Liver (tissue), 8 donors: ENCODE measurements at regions not wholly inside any gene's neighbourhood (a gene's known extent, or its start where the extent isn't known, plus 50 kb on each side); places are given as distances from the start of the nearest gene placed in this dataset.
"Not testable (repeated sequence)": the region's sequence is repeated elsewhere in the genome, so short reads cannot be mapped to it uniquely, and the experiment has no call there.

Source experiments
- DNase-seq: peaks from one replicate; pipeline ENCODE4 v3.0.0-alpha.2; 2017; ENCODE audit warnings: low spot score
- H3K27ac ChIP-seq, 2 donors: one replicate each; pipeline ENCODE4 v1.7.0; 2013; ENCODE audit warnings: inconsistent platforms in 2 of 2, low read length in 2 of 2, control low read depth in 1 of 2, low read depth in 1 of 2, mild to moderate bottlenecking in 1 of 2
- H3K27me3 ChIP-seq, 4 donors: one replicate each; pipeline versions ENCODE4 v1.6.1 to v1.7.0; 2013; ENCODE audit warnings: low read length in 3 of 4, inconsistent platforms in 1 of 4, mild to moderate bottlenecking in 1 of 4, moderate library complexity in 1 of 4; ENCODE audit not compliant: control insufficient read depth in 4 of 4, insufficient read depth in 4 of 4
- H3K36me3 ChIP-seq, 4 donors: one replicate each; pipeline versions ENCODE4 v1.6.1 to v1.7.0; 2013; ENCODE audit warnings: low read length in 3 of 4, mild to moderate bottlenecking in 3 of 4, low read depth in 1 of 4, moderate library complexity in 1 of 4; ENCODE audit not compliant: control insufficient read depth in 4 of 4, insufficient read depth in 3 of 4
- H3K4me1 ChIP-seq, 4 donors: one replicate each; pipeline versions ENCODE4 v1.6.1 to v1.7.0; 2013; ENCODE audit warnings: low read length in 3 of 4, mild to moderate bottlenecking in 3 of 4, moderate library complexity in 1 of 4; ENCODE audit not compliant: control insufficient read depth in 4 of 4, insufficient read depth in 4 of 4
- H3K4me3 ChIP-seq, 3 donors: one replicate each; pipeline versions ENCODE4 v1.6.1 to v1.7.0; 2013; ENCODE audit warnings: low read length in 3 of 3, control low read depth in 1 of 3, low read depth in 1 of 3, mild to moderate bottlenecking in 1 of 3
- H3K9ac ChIP-seq, 2 donors: one replicate each; pipeline ENCODE4 v1.7.0; 2013; ENCODE audit warnings: low read length in 2 of 2, mild to moderate bottlenecking in 2 of 2, moderate library complexity in 2 of 2, control low read depth in 1 of 2, low read depth in 1 of 2
- H3K9me3 ChIP-seq, 4 donors: one replicate each; pipeline versions ENCODE4 v1.6.1 to v1.7.0; 2013; ENCODE audit warnings: low read length in 3 of 4; ENCODE audit not compliant: control insufficient read depth in 4 of 4
- ATF3 ChIP-seq: IDR thresholded peaks from 2 replicates; pipeline ENCODE4 v1.6.1; 2016; ENCODE audit warnings: antibody characterized with exemption
- CTCF ChIP-seq: fragments of 150-350 bp; IDR thresholded peaks from 2 replicates; pipeline ENCODE4 v1.5.1; 2017; ENCODE audit warnings: improper control_type of control experiment, low read depth, low read length; ENCODE audit not compliant: missing input control
- FOXA1 ChIP-seq: IDR thresholded peaks from 2 replicates; pipeline ENCODE4 v1.6.1; 2016; ENCODE audit warnings: antibody characterized with exemption
- FOXA2 ChIP-seq: IDR thresholded peaks from 2 replicates; pipeline ENCODE4 v1.6.1; 2016; ENCODE audit warnings: antibody characterized with exemption
- GABPA ChIP-seq, 2 donors: IDR thresholded peaks in 1 of 2; conservative IDR thresholded peaks in 1 of 2; 2 replicates each; pipeline ENCODE4 v1.6.1; 2016; ENCODE audit warnings: antibody characterized with exemption in 2 of 2, mild to moderate bottlenecking in 1 of 2, moderate library complexity in 1 of 2
- HNF4G ChIP-seq: IDR thresholded peaks from 2 replicates; pipeline ENCODE4 v1.6.1; 2016; ENCODE audit warnings: antibody characterized with exemption
- RAD21 ChIP-seq, 2 donors: IDR thresholded peaks; 2 replicates each; pipeline ENCODE4 v1.6.1; 2016; ENCODE audit warnings: antibody characterized with exemption in 2 of 2, mild to moderate bottlenecking in 2 of 2
- REST ChIP-seq: IDR thresholded peaks from 2 replicates; pipeline ENCODE4 v1.6.1; 2016; ENCODE audit warnings: antibody characterized with exemption, mild to moderate bottlenecking
- RXRA ChIP-seq, 2 donors: IDR thresholded peaks; 2 replicates each; pipeline ENCODE4 v1.6.1; 2017 to 2018; ENCODE audit warnings: antibody characterized with exemption in 2 of 2, mild to moderate bottlenecking in 1 of 2
- SP1 ChIP-seq: IDR thresholded peaks from 2 replicates; pipeline ENCODE4 v1.6.1; 2018; ENCODE audit warnings: antibody characterized with exemption, mild to moderate bottlenecking
- TAF1 ChIP-seq: conservative IDR thresholded peaks from 2 replicates; pipeline ENCODE4 v1.6.1; 2016; ENCODE audit warnings: antibody characterized with exemption, mild to moderate bottlenecking
- YY1 ChIP-seq: IDR thresholded peaks from 2 replicates; pipeline ENCODE4 v1.6.1; 2016; ENCODE audit warnings: antibody characterized with exemption, mild to moderate bottlenecking
- WGBS: extraction: QIAGEN DNeasy Blood & Tissue Kit; methylation state at CpG from one replicate; pipeline ENCODE4 v1.1.7; 2013; 5-methylcytosine and 5-hydroxymethylcytosine counted together
- donor health status: healthy.
- donor health status: healthy.
- donor health status: healthy.
- donor health status: healthy.
- donor health status: healthy.

- H3K9me3 ChIP-seq, result no peaks in the 10 kb centered on the region
- DNase-seq, result no peak
- H3K27me3 ChIP-seq, result no peaks in the 10 kb centered on the region
- no peak overlapping the region for H3K9ac ChIP-seq
- no peaks in the 10 kb centered on the region for H3K4me1 ChIP-seq
- H3K4me3 ChIP-seq, result no peak overlapping the region
- TF ChIP-seq HNF4G (no peak), YY1 (no peak), FOXA2 (no peak), FOXA1 (no peak), CTCF (no peak), REST (no peak), RXRA (IDR thresholded peaks at IDR 0.05) (no peak), SP1 (no peak), ATF3 (no peak), RAD21 (IDR thresholded peaks at IDR 0.05) (no peak), TAF1 (no peak)
- 76% methylated on average over 2 of the region's 2 CpGs for WGBS
- H3K27ac ChIP-seq, result no peak overlapping the region
- H3K36me3 ChIP-seq, result no peaks in the 10 kb centered on the region
Observed at GRCh38 chr10:57038531-57038930, 677.5 kb upstream of the ZWINT start.

GRCh38 chr10:57035310-57035709, 674.3 kb upstream of the ZWINT start:
- Histone ChIP-seq H3K4me3 (no peak overlapping the region), H3K9me3 (peaks cover 1 to 11% (median 5%) of the 10 kb centered on the region in 4 donors), H3K36me3 (no peaks in the 10 kb centered on the region), H3K27me3 (no peaks in the 10 kb centered on the region), H3K27ac (no peak overlapping the region), H3K4me1 (no peaks in the 10 kb centered on the region), H3K9ac (no peak overlapping the region)
- WGBS, result 74% methylated on average over 2 of the region's 2 CpGs
- no peak for DNase-seq
- TF ChIP-seq FOXA2 (no peak), GABPA (IDR thresholded peaks at IDR 0.05 in 1 of 2, conservative IDR thresholded peaks at IDR 0.05 in 1 of 2) (no peak), TAF1 (no peak)

- not testable (repeated sequence) for H3K36me3 ChIP-seq, H3K4me1 ChIP-seq, DNase-seq, H3K4me3 ChIP-seq, H3K27me3 ChIP-seq, H3K9ac ChIP-seq, H3K27ac ChIP-seq
- 64% methylated on average over 5 of the region's 5 CpGs for WGBS
- peaks cover 1 to 11% (median 5%) of the 10 kb centered on the region in 4 donors for H3K9me3 ChIP-seq
Observed at GRCh38 chr10:57032301-57032700, 671.2 kb upstream of the ZWINT start.
